ENCODE measurements at regions not wholly inside any gene's neighbourhood (a gene's known extent, or its start where the extent isn't known, plus 50 kb on each side); places are given as distances from the start of the nearest gene placed in this dataset.

- no peak for DNase-seq (ENCODE audit: low read depth)
- H3K4me3 ChIP-seq (ENCODE audit: low read depth, low read length), result no peak overlapping the region
- no peak for TF ChIP-seq CTCF (IDR thresholded peaks at IDR 0.05; ENCODE audit: insufficient read depth, low read depth, low read length, missing control alignments)
Measured at GRCh38 chr10:83580373-83581012, 558.8 kb upstream of the GHITM start.

GRCh38 chr10:83582407-83583095 lies 556.8 kb upstream of the GHITM start:
- no peak for DNase-seq (ENCODE audit: low read depth)
- TF ChIP-seq CTCF (IDR thresholded peaks at IDR 0.05; ENCODE audit: insufficient read depth, low read depth, low read length, missing control alignments), result no peak
- no peak overlapping the region for H3K4me3 ChIP-seq (ENCODE audit: low read depth, low read length)

GRCh38 chr10:83585686-83586085 lies 553.6 kb upstream of the GHITM start:
- no peak for DNase-seq (ENCODE audit: low read depth)
- TF ChIP-seq CTCF (IDR thresholded peaks at IDR 0.05; ENCODE audit: insufficient read depth, low read depth, low read length, missing control alignments), result no peak

DNA sequence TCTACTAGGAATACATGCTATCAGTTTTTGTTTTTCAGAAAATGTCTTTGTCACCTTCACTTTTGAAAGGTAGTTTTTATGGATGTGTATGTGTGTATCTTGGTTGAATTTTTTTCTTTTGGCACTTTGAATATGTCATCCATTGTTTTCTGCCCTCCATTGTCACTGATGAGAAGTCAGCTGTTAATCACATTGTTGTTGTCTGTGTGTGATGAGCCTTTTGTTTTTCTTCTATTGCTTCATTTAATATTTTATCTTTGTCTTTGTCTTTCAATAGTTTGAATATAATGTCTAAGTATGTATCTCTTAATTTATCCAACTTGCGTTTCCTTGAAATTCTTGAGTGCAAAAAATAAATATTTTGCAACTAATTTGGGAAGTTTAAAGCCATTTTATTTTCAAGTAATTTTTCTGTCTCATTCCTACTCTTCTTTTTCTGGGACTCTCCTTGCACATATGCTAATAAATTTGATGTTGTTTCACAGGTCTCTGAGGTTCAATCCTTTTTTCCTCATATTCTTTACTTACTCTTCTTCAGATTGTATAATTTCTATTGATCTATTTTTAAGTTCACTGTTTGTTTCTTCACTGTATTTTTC lies 546.9 kb upstream of the GHITM start:
- no peak for TF ChIP-seq CTCF (IDR thresholded peaks at IDR 0.05; ENCODE audit: insufficient read depth, low read depth, low read length, missing control alignments)
- DNase-seq (ENCODE audit: low read depth), result no peak

More at GRCh38 chr10:83585686-83586085, 553.6 kb upstream of the GHITM start:
- H3K4me3 ChIP-seq (ENCODE audit: low read depth, low read length), result no peak overlapping the region

GRCh38 chr10:83603708-83604107 lies 535.6 kb upstream of the GHITM start:
- DNase-seq (ENCODE audit: low read depth), result peak; percentile 79
- H3K4me3 ChIP-seq (ENCODE audit: low read depth, low read length), result no peak overlapping the region
- no peak for TF ChIP-seq CTCF (IDR thresholded peaks at IDR 0.05; ENCODE audit: insufficient read depth, low read depth, low read length, missing control alignments)

More for the DNA sequence above, 546.9 kb upstream of the GHITM start:
- H3K4me3 ChIP-seq (ENCODE audit: low read depth, low read length), result no peak overlapping the region

- TF ChIP-seq CTCF (IDR thresholded peaks at IDR 0.05; ENCODE audit: insufficient read depth, low read depth, low read length, missing control alignments), result no peak
- no peak for DNase-seq (ENCODE audit: low read depth)
- H3K4me3 ChIP-seq (ENCODE audit: low read depth, low read length), result no peak overlapping the region
Measured at GRCh38 chr10:83605783-83606630, 533.3 kb upstream of the GHITM start.
